GM18520 (cell line): ENCODE measurements at regions not wholly inside any gene's neighbourhood (a gene's known extent, or its start where the extent isn't known, plus 50 kb on each side); places are given as distances from the start of the nearest gene placed in this dataset.
"Not testable (repeated sequence)": the region's sequence is repeated elsewhere in the genome, so short reads cannot be mapped to it uniquely, and the experiment has no call there.

Source experiments
- ATAC-seq: cut with Tn5 transposase; IDR thresholded peaks from one replicate; pipeline ENCODE4 v1.9.1; 2021; ENCODE audit not compliant: unreplicated experiment

GRCh38 chr3:35201211-35201610 lies 438.1 kb upstream of the ARPP21 start:
- no peak for ATAC-seq

GRCh38 chr3:35215525-35216500 lies 423.5 kb upstream of the ARPP21 start:
- no peak for ATAC-seq

DNA sequence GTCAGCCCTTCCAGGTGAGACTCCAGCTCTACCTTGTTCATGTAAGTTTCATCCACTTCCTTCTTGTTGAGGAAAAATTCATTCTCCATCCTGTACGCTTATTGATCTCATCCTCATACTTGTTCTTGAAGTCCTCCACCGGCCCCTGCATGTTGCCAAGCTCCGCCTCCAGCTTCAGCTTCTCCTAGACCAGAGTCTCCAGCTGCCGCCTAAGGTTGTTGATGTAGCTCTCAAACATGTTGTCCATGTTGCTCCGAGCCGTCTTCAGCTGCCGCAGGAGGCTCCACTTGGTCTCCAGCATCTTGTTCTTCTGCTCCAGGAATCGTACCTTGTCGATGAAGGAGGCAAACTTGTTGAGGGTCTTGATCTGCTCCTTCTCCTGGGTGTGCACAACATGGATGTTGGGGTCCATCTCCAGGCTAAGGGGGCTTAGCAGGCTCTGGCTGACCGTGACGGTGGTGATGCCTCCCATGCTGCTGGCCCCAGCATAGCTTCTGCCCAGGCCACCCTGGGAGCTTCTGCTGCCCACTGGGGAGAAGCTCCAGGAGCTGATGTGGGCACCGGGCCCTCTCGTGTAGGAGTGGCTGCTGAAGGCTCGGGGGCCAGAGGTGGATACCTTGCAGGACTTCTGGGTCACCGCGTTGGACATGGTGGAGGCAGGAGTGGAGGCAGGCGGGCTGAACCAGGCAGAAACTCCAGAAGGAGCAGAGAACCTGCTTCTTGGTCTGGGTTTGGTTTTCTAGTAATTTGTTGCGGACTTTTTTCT lies 422.6 kb upstream of the ARPP21 start:
- ATAC-seq = no peak

DNA sequence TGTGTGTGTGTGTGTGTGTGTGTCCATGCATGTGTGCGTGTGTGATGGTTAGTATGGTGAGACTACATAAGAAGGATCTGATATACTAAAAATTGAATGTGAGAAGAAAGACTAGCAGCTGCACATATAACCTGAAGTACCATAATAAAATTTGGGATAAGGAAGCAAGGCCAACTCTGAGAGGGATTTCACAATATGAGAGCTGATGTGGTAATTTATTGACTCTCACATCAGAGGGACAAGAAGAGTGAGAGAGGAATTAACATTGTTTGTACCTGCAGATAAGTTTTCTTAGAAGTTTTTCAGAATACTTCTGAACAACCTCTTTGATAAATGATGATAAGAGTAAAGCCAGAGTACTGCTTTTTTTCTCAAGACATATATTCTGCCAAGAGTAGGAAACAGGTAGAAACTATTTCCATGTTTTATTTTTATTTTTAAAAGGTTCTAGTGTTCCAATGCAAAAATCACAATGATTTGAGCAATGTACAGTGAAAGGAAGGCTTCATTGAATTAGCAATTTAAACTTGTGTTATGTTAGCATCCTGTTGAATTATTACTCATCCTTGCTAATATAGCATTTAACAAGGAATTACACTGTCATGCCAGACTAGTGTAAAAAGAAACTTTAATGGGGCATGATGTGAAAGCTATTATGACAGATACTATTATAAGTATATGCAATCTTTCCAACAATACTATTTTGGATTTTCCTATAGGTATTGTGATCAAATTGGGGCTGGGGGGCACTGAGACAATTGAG lies 415.5 kb upstream of the ARPP21 start:
- no peak for ATAC-seq

DNA sequence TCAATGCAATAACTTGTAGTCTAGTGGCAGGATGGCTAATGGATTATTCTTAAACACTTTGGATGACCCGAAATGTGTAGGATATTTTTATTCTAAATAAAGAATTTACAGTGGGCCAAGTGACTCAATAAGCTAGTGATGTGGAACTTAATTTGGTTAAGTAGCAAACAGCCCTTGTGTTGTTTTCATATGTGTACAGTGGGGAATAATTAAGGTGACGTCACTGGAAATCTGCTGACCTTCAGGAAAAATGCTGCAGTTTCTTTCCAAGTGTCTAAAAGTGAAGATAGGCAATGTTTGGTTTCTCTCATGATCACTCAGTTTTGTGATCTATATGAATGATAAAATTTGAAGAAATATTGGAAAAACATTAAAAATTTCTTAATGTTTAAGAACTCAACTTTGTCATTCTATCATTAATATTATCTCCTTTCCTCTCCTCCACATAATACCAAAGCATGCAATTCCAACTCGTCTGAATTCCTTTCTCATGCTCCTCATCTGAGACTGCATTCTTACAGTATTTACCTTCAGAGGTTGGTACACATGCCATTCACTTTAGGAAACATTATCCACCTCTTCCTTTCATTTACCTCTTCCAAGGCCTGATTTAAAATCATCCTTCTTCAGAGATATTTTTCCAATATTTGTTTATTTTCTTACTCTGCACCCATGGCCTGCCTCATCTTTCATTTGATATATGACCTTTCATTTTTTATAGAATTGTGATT lies 414.6 kb upstream of the ARPP21 start:
- no peak for ATAC-seq

- no peak for ATAC-seq
Observed at GRCh38 chr3:35241236-35241635, 398.1 kb upstream of the ARPP21 start.

DNA sequence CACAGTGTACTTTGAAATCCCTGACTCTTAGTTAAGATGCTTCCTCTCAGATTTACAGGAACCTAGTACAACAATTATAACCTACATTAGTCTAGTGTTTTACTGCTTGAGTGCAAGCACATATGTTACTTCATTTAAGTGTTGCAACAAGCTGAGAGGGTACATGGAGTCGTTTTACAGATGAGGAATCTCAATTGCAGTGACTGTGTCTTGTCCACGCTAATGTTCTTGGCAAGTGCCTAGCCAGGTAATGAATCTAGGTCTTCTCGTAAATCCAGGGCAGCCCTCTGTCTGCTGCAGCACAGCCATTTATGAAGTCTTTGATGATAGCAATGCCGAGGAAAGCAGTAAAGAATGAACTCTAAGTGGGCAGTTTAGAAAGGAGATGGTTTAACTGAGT lies 384.4 kb upstream of the ARPP21 start:
- ATAC-seq = no peak

- no peak for ATAC-seq
Observed at GRCh38 chr3:35257641-35258040, 381.7 kb upstream of the ARPP21 start.

DNA sequence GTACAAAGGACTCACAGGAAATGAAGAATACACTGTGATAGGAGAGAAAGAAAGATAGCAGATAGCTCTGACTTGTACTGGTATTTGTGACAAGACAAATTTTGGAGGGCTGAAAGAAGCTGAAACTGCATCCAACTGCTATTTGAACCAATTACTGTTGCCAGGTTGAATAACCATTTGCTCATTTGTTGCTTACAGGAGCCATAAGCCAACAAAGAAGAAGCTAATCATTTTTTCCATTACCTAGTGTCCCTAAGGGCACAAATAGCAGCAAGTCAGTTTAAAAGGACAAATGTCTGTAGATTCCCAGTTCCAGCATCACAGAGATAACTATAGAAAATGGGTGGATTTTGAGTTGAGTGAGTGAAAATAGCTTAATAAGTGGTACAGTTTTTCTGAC lies 376.9 kb upstream of the ARPP21 start:
- no peak for ATAC-seq

GRCh38 chr3:35263477-35263876 lies 375.8 kb upstream of the ARPP21 start:
- no peak for ATAC-seq

- not testable (repeated sequence) for ATAC-seq
Observed at GRCh38 chr3:35266065-35266464, 373.3 kb upstream of the ARPP21 start.

GRCh38 chr3:35275768-35276167 lies 363.6 kb upstream of the ARPP21 start:
- ATAC-seq = no peak

GRCh38 chr3:35276568-35276967 lies 362.8 kb upstream of the ARPP21 start:
- ATAC-seq = no peak

GRCh38 chr3:35291471-35292236 lies 347.7 kb upstream of the ARPP21 start:
- ATAC-seq = no peak

DNA sequence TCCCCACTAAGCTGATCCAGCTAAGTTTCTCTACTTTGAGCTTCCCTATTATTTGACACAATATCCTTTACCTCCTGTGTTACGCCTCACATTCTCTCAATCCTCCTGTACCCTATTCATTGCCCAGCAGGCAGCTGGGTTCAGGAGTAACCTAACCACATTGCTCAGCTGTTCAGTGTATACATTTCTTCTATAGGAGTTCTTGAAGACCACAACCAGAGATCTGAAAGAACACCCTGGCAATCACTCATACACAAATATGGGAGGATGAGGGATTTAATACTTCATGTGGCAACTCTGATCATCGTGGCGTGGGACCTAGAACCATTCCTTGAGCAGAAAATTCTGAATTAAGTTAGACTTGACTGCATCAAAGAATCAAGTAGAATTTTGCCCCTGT lies 346.8 kb upstream of the ARPP21 start:
- no peak for ATAC-seq

DNA sequence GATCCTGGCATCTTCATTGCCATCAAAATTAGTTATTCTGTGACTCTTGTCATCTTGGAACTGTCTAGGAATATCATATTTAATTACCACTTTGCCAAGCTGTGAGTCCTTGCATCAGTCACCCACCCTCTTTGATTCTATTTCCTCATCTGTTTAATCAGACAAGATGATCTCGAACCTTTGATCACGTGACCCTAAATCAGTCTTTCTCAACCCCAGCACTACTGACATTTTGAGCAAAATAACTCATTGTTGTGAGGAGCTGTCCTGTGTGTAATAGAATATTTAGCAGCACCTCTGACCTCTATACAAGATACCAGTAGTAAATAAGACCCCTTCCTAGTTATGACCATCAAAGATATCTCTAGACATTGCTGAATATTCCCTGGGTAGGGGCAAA lies 343.4 kb upstream of the ARPP21 start:
- ATAC-seq = no peak

DNA sequence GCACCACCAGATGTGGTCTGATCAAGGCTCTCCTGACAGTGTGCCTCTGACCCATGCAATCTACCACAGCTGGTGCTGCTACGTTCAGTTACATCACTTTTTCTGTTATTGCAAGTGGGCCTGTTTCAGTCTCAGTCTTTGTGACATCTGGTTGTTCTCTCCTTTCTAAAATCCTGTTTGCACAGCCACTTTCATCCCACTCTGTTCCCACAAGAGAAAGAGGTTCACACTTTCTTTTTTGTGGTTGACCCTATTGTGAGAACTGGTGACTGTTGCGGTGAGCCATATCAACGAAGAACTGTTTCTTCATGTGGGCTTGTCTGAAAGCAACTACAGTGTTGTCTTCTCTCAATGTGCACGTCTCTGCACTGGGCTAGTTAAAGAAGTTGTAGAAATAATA lies 342.8 kb upstream of the ARPP21 start:
- ATAC-seq = no peak

DNA sequence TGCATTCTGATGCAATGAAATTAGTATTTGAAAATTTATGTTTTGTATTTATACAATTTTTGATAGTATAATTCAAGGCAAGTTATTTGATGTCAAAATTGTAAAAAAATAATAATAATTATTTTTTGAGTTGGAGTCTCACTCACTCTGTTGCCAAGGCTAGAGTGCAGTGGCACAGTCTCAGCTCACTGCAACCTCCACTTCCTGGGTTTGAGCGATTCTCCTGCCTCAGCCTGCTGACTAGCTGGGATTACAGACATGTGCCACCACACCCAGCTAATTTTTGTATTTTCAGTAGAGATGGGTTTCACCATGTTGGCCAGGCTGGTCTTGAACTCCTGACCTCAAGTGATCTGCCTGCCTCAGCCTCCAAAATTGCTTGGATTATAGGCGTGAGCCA lies 342.4 kb upstream of the ARPP21 start:
- ATAC-seq = not testable (repeated sequence)

DNA sequence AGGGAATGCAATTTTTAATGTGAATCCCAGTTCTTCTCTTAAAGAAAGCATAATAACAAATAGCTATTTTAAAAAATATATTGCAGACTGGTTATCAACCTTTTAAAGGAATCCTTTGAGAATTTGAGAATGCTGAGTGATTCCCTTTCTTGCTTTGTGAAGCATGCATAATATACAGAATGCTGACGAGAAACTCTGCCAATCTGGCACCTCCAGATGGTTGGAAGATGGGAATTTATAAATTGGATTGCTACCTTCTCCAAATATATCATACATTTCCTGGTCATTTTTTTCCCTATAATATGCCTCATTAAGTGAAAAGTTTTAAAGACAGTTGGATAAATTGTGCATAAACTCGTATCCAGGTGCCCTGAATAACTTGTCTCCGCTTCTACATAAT lies 333.9 kb upstream of the ARPP21 start:
- ATAC-seq = no peak

DNA sequence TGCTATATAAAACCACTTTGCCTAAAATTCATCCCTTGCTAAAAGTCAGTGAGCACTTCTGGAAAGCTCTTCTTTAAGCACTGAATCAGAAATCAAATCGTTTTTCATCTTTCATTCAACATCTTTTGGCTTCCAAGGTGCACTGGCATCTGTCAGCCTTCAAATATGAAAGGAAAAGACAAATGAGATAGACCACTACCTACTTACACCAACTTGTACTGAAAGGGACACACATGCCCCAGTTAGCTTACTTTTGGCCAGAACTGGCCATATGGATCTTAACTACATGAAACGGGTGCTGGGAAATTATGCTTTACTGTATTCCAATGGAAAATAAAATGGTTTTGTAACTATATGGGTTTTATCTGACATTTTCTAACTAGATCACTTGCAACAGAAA lies 332.0 kb upstream of the ARPP21 start:
- ATAC-seq = no peak
